ENCODE measurements at regions not wholly inside any gene's neighbourhood (a gene's known extent, or its start where the extent isn't known, plus 50 kb on each side); places are given as distances from the start of the nearest gene placed in this dataset.

DNA sequence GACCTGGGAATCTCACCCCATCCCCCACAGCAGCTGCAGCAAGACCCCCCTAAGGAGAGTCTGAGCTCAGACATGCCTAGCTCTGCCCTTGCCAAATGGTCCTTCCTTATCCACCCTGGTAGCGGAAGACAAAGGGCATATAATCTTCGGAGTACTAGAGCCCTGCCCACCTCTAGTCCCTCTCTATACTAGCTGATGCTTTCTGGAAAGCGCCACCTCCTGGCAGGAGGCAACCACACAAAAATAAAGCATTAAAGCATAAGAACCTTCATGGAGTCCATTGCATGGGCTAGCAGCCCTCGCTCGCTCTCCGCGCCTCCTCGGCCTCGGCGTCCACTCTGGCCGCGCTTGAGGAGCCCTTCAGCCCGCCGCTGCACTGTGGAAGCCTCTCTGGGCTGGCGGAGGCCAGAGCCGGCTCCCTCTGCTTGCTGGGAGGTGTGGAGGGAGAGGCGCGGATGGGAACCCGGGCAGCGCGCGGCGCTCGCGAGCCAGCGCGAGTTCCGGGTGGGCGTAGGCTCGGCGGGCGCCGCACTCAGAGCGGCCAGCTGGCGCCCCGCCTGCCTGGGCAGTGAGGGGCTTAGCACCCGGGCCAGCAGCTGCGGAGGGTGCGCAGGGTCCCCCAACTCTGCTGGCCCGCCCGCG lies 941.2 kb downstream of the SUCLG1 start:
- TF ChIP-seq SETDB1 (IDR thresholded peaks at IDR 0.05; ENCODE audit: insufficient read length, low read length) (no peak), ZNF677 (tag by site-specific recombination; IDR thresholded peaks at IDR 0.05) (no peak), ZNF48 (tag by site-specific recombination; IDR thresholded peaks at IDR 0.05) (no peak), ZBTB7A (tag by site-specific recombination; IDR thresholded peaks at IDR 0.05; ENCODE audit: low read depth) (no peak), ZNF335 (tag by site-specific recombination; conservative IDR thresholded peaks at IDR 0.05) (no peak)
- TF ChIP-seq, protein P1, sequence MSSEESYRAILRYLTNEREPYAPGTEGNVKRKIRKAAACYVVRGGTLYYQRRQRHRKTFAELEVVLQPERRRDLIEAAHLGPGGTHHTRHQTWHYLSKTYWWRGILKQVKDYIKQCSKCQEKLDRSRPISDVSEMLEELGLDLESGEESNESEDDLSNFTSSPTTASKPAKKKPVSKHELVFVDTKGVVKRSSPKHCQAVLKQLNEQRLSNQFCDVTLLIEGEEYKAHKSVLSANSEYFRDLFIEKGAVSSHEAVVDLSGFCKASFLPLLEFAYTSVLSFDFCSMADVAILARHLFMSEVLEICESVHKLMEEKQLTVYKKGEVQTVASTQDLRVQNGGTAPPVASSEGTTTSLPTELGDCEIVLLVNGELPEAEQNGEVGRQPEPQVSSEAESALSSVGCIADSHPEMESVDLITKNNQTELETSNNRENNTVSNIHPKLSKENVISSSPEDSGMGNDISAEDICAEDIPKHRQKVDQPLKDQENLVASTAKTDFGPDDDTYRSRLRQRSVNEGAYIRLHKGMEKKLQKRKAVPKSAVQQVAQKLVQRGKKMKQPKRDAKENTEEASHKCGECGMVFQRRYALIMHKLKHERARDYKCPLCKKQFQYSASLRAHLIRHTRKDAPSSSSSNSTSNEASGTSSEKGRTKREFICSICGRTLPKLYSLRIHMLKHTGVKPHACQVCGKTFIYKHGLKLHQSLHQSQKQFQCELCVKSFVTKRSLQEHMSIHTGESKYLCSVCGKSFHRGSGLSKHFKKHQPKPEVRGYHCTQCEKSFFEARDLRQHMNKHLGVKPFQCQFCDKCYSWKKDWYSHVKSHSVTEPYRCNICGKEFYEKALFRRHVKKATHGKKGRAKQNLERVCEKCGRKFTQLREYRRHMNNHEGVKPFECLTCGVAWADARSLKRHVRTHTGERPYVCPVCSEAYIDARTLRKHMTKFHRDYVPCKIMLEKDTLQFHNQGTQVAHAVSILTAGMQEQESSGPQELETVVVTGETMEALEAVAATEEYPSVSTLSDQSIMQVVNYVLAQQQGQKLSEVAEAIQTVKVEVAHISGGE (tag by site-specific recombination; conservative IDR thresholded peaks at IDR 0.05; ENCODE audit: low read depth) = no peak
- TF ChIP-seq, protein P2, sequence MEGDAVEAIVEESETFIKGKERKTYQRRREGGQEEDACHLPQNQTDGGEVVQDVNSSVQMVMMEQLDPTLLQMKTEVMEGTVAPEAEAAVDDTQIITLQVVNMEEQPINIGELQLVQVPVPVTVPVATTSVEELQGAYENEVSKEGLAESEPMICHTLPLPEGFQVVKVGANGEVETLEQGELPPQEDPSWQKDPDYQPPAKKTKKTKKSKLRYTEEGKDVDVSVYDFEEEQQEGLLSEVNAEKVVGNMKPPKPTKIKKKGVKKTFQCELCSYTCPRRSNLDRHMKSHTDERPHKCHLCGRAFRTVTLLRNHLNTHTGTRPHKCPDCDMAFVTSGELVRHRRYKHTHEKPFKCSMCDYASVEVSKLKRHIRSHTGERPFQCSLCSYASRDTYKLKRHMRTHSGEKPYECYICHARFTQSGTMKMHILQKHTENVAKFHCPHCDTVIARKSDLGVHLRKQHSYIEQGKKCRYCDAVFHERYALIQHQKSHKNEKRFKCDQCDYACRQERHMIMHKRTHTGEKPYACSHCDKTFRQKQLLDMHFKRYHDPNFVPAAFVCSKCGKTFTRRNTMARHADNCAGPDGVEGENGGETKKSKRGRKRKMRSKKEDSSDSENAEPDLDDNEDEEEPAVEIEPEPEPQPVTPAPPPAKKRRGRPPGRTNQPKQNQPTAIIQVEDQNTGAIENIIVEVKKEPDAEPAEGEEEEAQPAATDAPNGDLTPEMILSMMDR (tag by site-specific recombination; IDR thresholded peaks at IDR 0.05) = no peak

Data from HEK293 (cell line).